ENCODE measurements at regions not wholly inside any gene's neighbourhood (a gene's known extent, or its start where the extent isn't known, plus 50 kb on each side); places are given as distances from the start of the nearest gene placed in this dataset.

DNA sequence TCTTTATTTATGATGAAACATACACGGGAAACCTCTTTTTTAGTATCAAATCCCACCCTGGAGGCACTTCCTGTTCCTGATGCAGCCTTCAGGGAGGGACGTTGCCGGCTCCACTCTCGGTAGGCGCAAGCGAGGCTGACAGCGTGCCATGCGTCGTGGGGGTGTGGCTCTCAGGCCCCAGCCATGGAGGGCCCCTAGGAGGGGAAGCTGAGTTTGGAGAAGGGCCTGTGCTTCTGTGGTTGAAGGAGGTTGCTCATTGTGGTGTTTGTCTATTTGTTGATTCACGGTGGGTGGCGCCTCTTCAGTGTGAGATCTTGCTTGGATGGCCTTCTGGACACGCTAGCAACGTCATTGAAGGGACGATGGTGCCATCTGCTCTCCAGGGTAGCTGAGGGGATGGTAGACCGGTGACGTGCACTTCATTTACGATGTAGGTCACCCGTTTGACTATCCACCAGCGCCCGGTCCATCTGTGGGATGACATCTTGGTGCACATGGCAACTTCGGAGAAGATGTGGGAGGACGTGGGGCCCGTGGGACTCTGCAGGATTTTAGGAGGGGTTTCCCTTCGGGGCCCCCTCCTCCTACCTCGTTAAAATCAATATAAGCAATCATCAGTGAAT, 126.3 kb upstream of the RTL1 start:
- H3K4me2 ChIP-seq (ENCODE audit: low read depth, low read length) = no peak overlapping the region
- H3K27ac ChIP-seq (ENCODE audit: low read length) = no peak overlapping the region
- H3K79me2 ChIP-seq (ENCODE audit: low read length) = no peaks in the 10 kb centered on the region
- no peak overlapping the region for H3K4me3 ChIP-seq (ENCODE audit: low read length)
- no peak overlapping the region for H3K9ac ChIP-seq (ENCODE audit: low read length)
- peaks cover 18% of the 10 kb centered on the region for H3K27me3 ChIP-seq (replicated peaks; ENCODE audit: insufficient read depth, low read length)
- no peak for TF ChIP-seq CTCF (IDR thresholded peaks at IDR 0.05; ENCODE audit: low read length)
- TF ChIP-seq EZH2phosphoT487 (IDR thresholded peaks at IDR 0.05; ENCODE audit: low read length) = no peak
- TF ChIP-seq EZH2 (optimal IDR thresholded peaks at IDR 0.05; ENCODE audit: low read depth, low read length) = no peak
- no peak overlapping the region for H2AFZ ChIP-seq (ENCODE audit: low read length)
- DNase-seq = no peak
- no peaks in the 10 kb centered on the region for H3F3A ChIP-seq (ENCODE audit: insufficient read depth, low read length)
- no peaks in the 10 kb centered on the region for H3K9me3 ChIP-seq (replicated peaks; ENCODE audit: insufficient read depth, low read length)
- H3K9me2 ChIP-seq (replicated peaks; ENCODE audit: insufficient read depth, low read length) = no peaks in the 10 kb centered on the region
- H4K20me1 ChIP-seq (ENCODE audit: insufficient read depth, low read length) = no peaks in the 10 kb centered on the region
- H3K4me1 ChIP-seq (ENCODE audit: low read length) = no peaks in the 10 kb centered on the region
- H3K36me3 ChIP-seq (replicated peaks; ENCODE audit: insufficient read depth, low read length) = no peaks in the 10 kb centered on the region

DNA sequence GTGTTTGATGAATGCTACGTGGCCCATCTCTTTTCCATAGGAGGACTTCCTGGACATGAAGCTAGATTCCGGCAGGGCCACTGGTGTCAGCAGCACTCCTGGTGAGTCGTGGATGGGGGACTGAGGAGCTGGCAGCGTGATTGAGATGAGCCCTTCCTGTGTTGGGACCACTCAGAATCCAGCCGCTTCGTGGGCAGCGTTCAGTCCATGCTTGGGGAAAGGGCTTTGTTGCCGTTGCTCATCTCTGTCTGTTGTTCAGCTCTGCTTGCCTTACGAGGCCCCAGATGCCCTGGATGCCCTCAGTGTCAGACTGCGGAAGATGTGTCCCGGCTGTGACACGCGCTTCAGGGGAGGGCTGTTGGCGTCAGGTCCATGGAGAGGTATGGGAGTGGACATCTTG, 127.1 kb upstream of the RTL1 start:
- no peak for DNase-seq
- H3K79me2 ChIP-seq (ENCODE audit: low read length) = no peaks in the 10 kb centered on the region
- H3K36me3 ChIP-seq (replicated peaks; ENCODE audit: insufficient read depth, low read length) = no peaks in the 10 kb centered on the region

DNA sequence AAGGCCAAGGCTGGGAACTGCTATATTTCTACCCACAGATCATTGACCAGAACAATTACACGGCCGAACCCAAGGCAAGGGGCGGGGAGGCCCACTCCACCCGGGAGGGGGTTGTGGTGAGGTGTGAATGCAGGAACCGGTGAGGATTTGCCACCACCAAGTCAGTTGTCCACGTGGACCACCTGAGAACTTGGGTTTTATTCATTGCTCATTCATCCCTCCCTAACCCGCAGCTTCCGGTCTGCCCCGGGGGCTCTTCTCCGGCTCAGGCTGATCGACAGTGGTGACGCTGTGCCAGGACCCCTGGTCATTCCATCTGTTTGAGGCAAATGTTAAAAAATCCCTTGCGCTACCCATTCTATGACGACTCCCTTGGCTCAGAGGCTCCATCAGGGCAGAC, 127.7 kb upstream of the RTL1 start:
- DNase-seq = no peak
- no peaks in the 10 kb centered on the region for H3K36me3 ChIP-seq (replicated peaks; ENCODE audit: insufficient read depth, low read length)
- H4K20me1 ChIP-seq (ENCODE audit: insufficient read depth, low read length) = no peaks in the 10 kb centered on the region
- H3F3A ChIP-seq (ENCODE audit: insufficient read depth, low read length) = no peaks in the 10 kb centered on the region
- H3K9me2 ChIP-seq (replicated peaks; ENCODE audit: insufficient read depth, low read length) = no peaks in the 10 kb centered on the region
- peaks cover 18% of the 10 kb centered on the region for H3K27me3 ChIP-seq (replicated peaks; ENCODE audit: insufficient read depth, low read length)
- no peak overlapping the region for H3K27ac ChIP-seq (ENCODE audit: low read length)
- H3K9me3 ChIP-seq (replicated peaks; ENCODE audit: insufficient read depth, low read length) = no peaks in the 10 kb centered on the region
- no peak overlapping the region for H3K9ac ChIP-seq (ENCODE audit: low read length)
- TF ChIP-seq EZH2phosphoT487 (IDR thresholded peaks at IDR 0.05; ENCODE audit: low read length) (no peak), CTCF (IDR thresholded peaks at IDR 0.05; ENCODE audit: low read length) (no peak), EZH2 (optimal IDR thresholded peaks at IDR 0.05; ENCODE audit: low read depth, low read length) (no peak)
- H3K79me2 ChIP-seq (ENCODE audit: low read length) = no peaks in the 10 kb centered on the region
- no peak overlapping the region for H3K4me2 ChIP-seq (ENCODE audit: low read depth, low read length)
- H2AFZ ChIP-seq (ENCODE audit: low read length) = no peak overlapping the region
- no peak overlapping the region for H3K4me3 ChIP-seq (ENCODE audit: low read length)
- no peaks in the 10 kb centered on the region for H3K4me1 ChIP-seq (ENCODE audit: low read length)

More for the DNA sequence above, 127.1 kb upstream of the RTL1 start:
- H3K27ac ChIP-seq (ENCODE audit: low read length) = no peak overlapping the region
- no peak overlapping the region for H3K4me2 ChIP-seq (ENCODE audit: low read depth, low read length)
- H3K27me3 ChIP-seq (replicated peaks; ENCODE audit: insufficient read depth, low read length) = peaks cover 18% of the 10 kb centered on the region
- TF ChIP-seq CTCF (IDR thresholded peaks at IDR 0.05; ENCODE audit: low read length) = no peak
- no peak for TF ChIP-seq EZH2 (optimal IDR thresholded peaks at IDR 0.05; ENCODE audit: low read depth, low read length)
- no peak for TF ChIP-seq EZH2phosphoT487 (IDR thresholded peaks at IDR 0.05; ENCODE audit: low read length)
- no peaks in the 10 kb centered on the region for H3K9me2 ChIP-seq (replicated peaks; ENCODE audit: insufficient read depth, low read length)
- H2AFZ ChIP-seq (ENCODE audit: low read length) = no peak overlapping the region
- no peaks in the 10 kb centered on the region for H3F3A ChIP-seq (ENCODE audit: insufficient read depth, low read length)
- H3K9me3 ChIP-seq (replicated peaks; ENCODE audit: insufficient read depth, low read length) = no peaks in the 10 kb centered on the region
- no peak overlapping the region for H3K4me3 ChIP-seq (ENCODE audit: low read length)
- no peak overlapping the region for H3K9ac ChIP-seq (ENCODE audit: low read length)
- H4K20me1 ChIP-seq (ENCODE audit: insufficient read depth, low read length) = no peaks in the 10 kb centered on the region
- no peaks in the 10 kb centered on the region for H3K4me1 ChIP-seq (ENCODE audit: low read length)

Measured in MM.1S (cell line).